Raji (cell line): ENCODE measurements at regions not wholly inside any gene's neighbourhood (a gene's known extent, or its start where the extent isn't known, plus 50 kb on each side); places are given as distances from the start of the nearest gene placed in this dataset.

Source experiments
- POLR2A ChIP-seq: IDR thresholded peaks from 2 replicates; pipeline ENCODE4 v1.6.1; 2011; ENCODE audit warnings: low read depth, low read length, control low read depth; ENCODE audit not compliant: insufficient read depth

GRCh38 chr12:107480836-107481608 lies 204.6 kb upstream of the PWP1 start:
- TF ChIP-seq POLR2A: no peak

- no peak for TF ChIP-seq POLR2A
Observed at GRCh38 chr12:107484230-107484629, 201.4 kb upstream of the PWP1 start.

GRCh38 chr12:107484941-107485340 lies 200.7 kb upstream of the PWP1 start:
- no peak for TF ChIP-seq POLR2A

GRCh38 chr12:107485731-107486130 lies 199.9 kb upstream of the PWP1 start:
- no peak for TF ChIP-seq POLR2A

GRCh38 chr12:107486140-107486892 lies 199.3 kb upstream of the PWP1 start:
- TF ChIP-seq POLR2A: no peak

GRCh38 chr12:107487011-107487680 lies 198.5 kb upstream of the PWP1 start:
- no peak for TF ChIP-seq POLR2A

- no peak for TF ChIP-seq POLR2A
Observed at GRCh38 chr12:107488666-107489065, 196.9 kb upstream of the PWP1 start.

GRCh38 chr12:107490010-107490409 lies 195.6 kb upstream of the PWP1 start:
- 0 out of 2 replicates have a peak, but pooled peaks have one; percentile 20 for TF ChIP-seq POLR2A

GRCh38 chr12:107491856-107492255 lies 193.7 kb upstream of the PWP1 start:
- TF ChIP-seq POLR2A: no peak

- TF ChIP-seq POLR2A: peak; percentile 27; the same call in 1 of the 2 replicates
Observed at GRCh38 chr12:107492393-107493134, 193.0 kb upstream of the PWP1 start.

- TF ChIP-seq POLR2A: no peak
Observed at GRCh38 chr12:107493135-107493494, 192.5 kb upstream of the PWP1 start.

- no peak for TF ChIP-seq POLR2A
Observed at GRCh38 chr12:107493666-107494065, 191.9 kb upstream of the PWP1 start.

GRCh38 chr12:107494331-107494730 lies 191.3 kb upstream of the PWP1 start:
- TF ChIP-seq POLR2A: no peak

GRCh38 chr12:107495604-107496003 lies 190.0 kb upstream of the PWP1 start:
- no peak for TF ChIP-seq POLR2A

- no peak for TF ChIP-seq POLR2A
Observed at GRCh38 chr12:107497231-107497630, 188.4 kb upstream of the PWP1 start.
